ENCODE measurements at regions not wholly inside any gene's neighbourhood (a gene's known extent, or its start where the extent isn't known, plus 50 kb on each side); places are given as distances from the start of the nearest gene placed in this dataset.
"Not testable (repeated sequence)": the region's sequence is repeated elsewhere in the genome, so short reads cannot be mapped to it uniquely, and the experiment has no call there.

DNA sequence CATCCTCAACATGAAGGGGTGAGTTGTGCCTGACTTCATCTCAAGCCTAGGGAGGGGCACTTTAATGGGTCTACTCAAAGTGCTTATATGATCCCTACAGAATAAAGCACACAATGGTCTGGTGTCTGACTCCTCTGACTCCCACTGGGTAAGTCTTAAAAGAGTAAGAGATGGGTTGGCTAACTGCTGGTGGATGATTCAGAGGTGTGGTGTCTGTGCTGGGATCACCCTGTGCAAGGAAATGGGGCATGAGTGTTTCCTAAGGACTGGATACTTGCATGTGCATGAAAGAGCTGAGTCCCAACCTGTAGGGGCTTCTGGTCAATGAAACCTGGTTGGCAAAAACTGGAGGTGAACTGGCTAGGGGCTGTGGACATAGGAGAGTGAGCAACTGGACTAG, 158.8 kb downstream of the IL20RB start:
- H3K4me3 ChIP-seq (ENCODE audit: extremely low read depth, insufficient read depth, low read length, poor library complexity, severe bottlenecking), result no peak overlapping the region
- H3K27ac ChIP-seq (ENCODE audit: low read depth, low read length, severe bottlenecking), result no peak overlapping the region
- no peaks in the 10 kb centered on the region for H3K36me3 ChIP-seq (ENCODE audit: control insufficient read depth, insufficient read depth, low read length)
- no peaks in the 10 kb centered on the region for H3K9me3 ChIP-seq (ENCODE audit: control insufficient read depth, low read length)
- no peaks in the 10 kb centered on the region for H3K4me1 ChIP-seq (ENCODE audit: control insufficient read depth, insufficient read depth, low read length, poor library complexity, severe bottlenecking)

DNA sequence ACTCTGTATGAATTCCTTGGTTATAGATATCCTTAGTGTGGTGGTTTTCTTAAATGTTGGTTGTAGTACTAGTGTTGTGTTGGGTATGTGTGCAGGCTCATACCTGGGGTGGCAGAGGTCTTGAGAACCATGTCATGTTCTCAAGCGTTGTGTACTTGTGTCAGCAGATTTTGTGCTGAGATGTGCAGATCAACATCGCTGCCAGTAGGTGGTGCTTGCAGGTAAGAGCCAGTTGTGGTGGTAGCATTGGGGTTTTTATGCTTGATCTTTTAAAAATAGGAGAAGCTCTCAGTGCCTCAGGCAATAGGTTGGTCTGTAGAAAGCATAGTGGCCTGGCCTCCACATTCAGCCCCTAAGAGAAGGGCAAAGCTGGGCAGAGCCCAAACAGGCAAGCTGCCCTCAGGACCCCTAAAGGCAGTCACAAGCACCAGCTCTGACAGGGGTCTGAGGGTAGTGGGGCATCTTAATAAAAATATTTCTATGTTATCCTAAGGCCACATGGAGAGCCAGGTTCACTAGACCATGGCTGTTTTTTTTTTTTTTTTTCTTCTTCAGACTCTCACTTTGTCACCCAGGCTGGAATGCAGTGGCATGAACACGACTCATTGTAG, 164.0 kb downstream of the IL20RB start:
- H3K9me3 ChIP-seq (ENCODE audit: control insufficient read depth, low read length), result no peaks in the 10 kb centered on the region
- 14 to 80% methylated on average over 2 of the region's 3 CpGs for WGBS, 2 experiments (ENCODE audit: insufficient coverage in 2 of 2)
- no peaks in the 10 kb centered on the region for H3K4me1 ChIP-seq (ENCODE audit: control insufficient read depth, insufficient read depth, low read length, poor library complexity, severe bottlenecking)
- no peaks in the 10 kb centered on the region for H3K36me3 ChIP-seq (ENCODE audit: control insufficient read depth, insufficient read depth, low read length)
- H3K4me3 ChIP-seq (ENCODE audit: extremely low read depth, insufficient read depth, low read length, poor library complexity, severe bottlenecking), result no peak overlapping the region
- H3K27ac ChIP-seq (ENCODE audit: low read depth, low read length, severe bottlenecking), result no peak overlapping the region

DNA sequence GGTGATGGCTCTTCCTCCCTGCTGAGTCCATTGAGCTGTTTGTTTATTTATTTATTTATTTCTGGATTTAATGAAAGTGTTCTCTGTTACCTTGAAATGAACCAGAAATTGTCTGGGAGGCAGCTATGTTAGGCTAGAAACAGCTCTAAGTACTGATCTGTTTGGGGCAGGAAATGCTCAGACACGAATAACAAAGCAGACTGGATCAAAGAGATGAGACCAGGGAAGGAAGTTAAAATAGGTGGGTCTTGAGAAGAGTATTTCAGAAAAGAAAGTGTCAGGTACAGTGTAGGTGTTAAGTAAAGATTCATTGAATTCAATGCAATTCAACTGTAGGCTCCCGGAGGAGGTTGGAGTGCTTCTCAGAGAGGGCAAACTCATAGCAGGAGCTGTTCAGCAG, 173.3 kb downstream of the IL20RB start:
- Histone ChIP-seq H3K4me3 (ENCODE audit: extremely low read depth, insufficient read depth, low read length, poor library complexity, severe bottlenecking) (no peak overlapping the region), H3K4me1 (ENCODE audit: control insufficient read depth, insufficient read depth, low read length, poor library complexity, severe bottlenecking) (no peaks in the 10 kb centered on the region), H3K27ac (ENCODE audit: low read depth, low read length, severe bottlenecking) (no peak overlapping the region), H3K9me3 (ENCODE audit: control insufficient read depth, low read length) (no peaks in the 10 kb centered on the region), H3K36me3 (ENCODE audit: control insufficient read depth, insufficient read depth, low read length) (no peaks in the 10 kb centered on the region)
- 58 to 61% methylated on average over 2 of the region's 2 CpGs for WGBS, 2 experiments (ENCODE audit: insufficient coverage in 2 of 2)

DNA sequence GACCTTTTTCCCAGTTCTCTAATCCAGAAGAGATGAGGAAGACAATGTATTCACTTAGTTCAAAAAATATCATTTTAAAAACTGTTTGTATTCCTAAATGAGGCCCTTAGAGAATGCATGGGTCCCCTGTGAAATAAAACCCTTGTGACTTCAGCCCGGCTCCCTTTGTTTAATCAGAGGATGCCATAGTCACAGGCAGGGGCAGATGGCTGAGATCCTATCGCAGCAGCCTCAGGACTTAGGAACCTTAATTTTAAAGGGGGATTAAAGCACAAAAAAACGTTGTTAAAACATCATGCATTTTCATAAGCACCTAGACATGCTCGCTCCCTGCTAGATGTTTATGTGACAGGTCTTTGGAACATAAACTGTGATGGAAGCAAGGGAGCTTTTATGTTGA, 176.6 kb downstream of the IL20RB start:
- no peak overlapping the region for H3K4me3 ChIP-seq (ENCODE audit: extremely low read depth, insufficient read depth, low read length, poor library complexity, severe bottlenecking)
- WGBS, 2 experiments (ENCODE audit: insufficient coverage in 2 of 2), result 90 to 95% methylated on average over 2 to 3 of the region's 4 CpGs

GRCh38 chr3:137148406-137148805, 190.6 kb downstream of the IL20RB start:
- no peak overlapping the region for H3K27ac ChIP-seq (ENCODE audit: low read depth, low read length, severe bottlenecking)
- no peak overlapping the region for H3K4me3 ChIP-seq (ENCODE audit: extremely low read depth, insufficient read depth, low read length, poor library complexity, severe bottlenecking)
- H3K4me1 ChIP-seq (ENCODE audit: control insufficient read depth, insufficient read depth, low read length, poor library complexity, severe bottlenecking), result no peaks in the 10 kb centered on the region
- WGBS, 2 experiments (ENCODE audit: insufficient coverage in 2 of 2), result 80 to 87% methylated on average over 1 of the region's 3 CpGs
- no peaks in the 10 kb centered on the region for H3K9me3 ChIP-seq (ENCODE audit: control insufficient read depth, low read length)
- no peaks in the 10 kb centered on the region for H3K36me3 ChIP-seq (ENCODE audit: control insufficient read depth, insufficient read depth, low read length)

More for the DNA sequence above, 176.6 kb downstream of the IL20RB start:
- Histone ChIP-seq H3K27ac (ENCODE audit: low read depth, low read length, severe bottlenecking) (no peak overlapping the region), H3K36me3 (ENCODE audit: control insufficient read depth, insufficient read depth, low read length) (no peaks in the 10 kb centered on the region), H3K9me3 (ENCODE audit: control insufficient read depth, low read length) (no peaks in the 10 kb centered on the region), H3K4me1 (ENCODE audit: control insufficient read depth, insufficient read depth, low read length, poor library complexity, severe bottlenecking) (no peaks in the 10 kb centered on the region)

DNA sequence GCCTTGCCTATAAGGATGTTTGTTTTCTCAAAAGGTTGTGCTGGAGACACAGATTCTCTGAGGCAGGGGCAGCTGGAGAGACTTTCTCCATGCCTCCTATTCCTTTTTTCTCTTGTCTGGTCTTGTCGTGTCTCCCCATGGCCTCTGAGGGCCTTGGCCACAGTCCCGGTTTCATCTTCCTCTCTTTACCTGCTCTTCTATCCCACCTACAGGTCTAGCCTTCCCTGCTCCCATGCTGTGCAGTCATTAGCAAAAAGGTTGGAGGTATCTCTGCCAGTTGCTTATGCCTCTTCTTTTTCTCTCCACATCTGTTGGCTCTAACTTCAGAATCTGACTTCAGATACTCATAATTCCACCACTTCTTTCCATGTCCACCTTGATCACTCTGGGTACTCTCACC, 191.1 kb downstream of the IL20RB start:
- Histone ChIP-seq H3K27ac (ENCODE audit: low read depth, low read length, severe bottlenecking) (no peak overlapping the region), H3K4me3 (ENCODE audit: extremely low read depth, insufficient read depth, low read length, poor library complexity, severe bottlenecking) (no peak overlapping the region), H3K36me3 (ENCODE audit: control insufficient read depth, insufficient read depth, low read length) (no peaks in the 10 kb centered on the region), H3K9me3 (ENCODE audit: control insufficient read depth, low read length) (no peaks in the 10 kb centered on the region), H3K4me1 (ENCODE audit: control insufficient read depth, insufficient read depth, low read length, poor library complexity, severe bottlenecking) (no peaks in the 10 kb centered on the region)
- WGBS, 2 experiments (ENCODE audit: insufficient coverage in 2 of 2), result 36 to 44% methylated on average over 2 of the region's 2 CpGs

GRCh38 chr3:137150825-137151224, 193.0 kb downstream of the IL20RB start:
- H3K9me3 ChIP-seq (ENCODE audit: control insufficient read depth, low read length), result no peaks in the 10 kb centered on the region
- no peak overlapping the region for H3K4me3 ChIP-seq (ENCODE audit: extremely low read depth, insufficient read depth, low read length, poor library complexity, severe bottlenecking)

DNA sequence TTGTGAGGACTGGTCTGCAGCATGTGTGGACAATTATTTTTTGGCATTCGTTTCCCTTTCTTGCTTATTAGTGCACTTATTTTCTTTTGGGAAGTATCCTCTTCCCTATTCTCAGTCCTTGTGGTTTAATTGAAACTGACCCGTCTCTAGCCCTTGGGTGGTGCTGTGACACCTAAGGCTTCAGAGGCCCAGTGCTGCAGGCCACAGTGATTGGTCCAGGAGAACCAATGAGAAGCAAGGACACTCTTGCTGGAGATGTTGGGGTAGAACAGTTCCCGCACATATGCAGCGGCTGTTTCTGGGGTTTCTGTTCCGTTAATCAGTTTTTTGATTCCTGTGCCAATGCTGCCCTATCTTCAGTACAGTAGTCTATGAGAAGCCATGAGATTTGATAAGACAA, 195.3 kb downstream of the IL20RB start:
- not testable (repeated sequence) for H3K4me3 ChIP-seq (ENCODE audit: extremely low read depth, insufficient read depth, low read length, poor library complexity, severe bottlenecking); H3K27ac ChIP-seq (ENCODE audit: low read depth, low read length, severe bottlenecking); H3K36me3 ChIP-seq (ENCODE audit: control insufficient read depth, insufficient read depth, low read length); H3K9me3 ChIP-seq (ENCODE audit: control insufficient read depth, low read length); H3K4me1 ChIP-seq (ENCODE audit: control insufficient read depth, insufficient read depth, low read length, poor library complexity, severe bottlenecking)
- 90 to 100% methylated on average over 1 to 2 of the region's 5 CpGs for WGBS, 2 experiments (ENCODE audit: insufficient coverage in 2 of 2)

More at GRCh38 chr3:137150825-137151224, 193.0 kb downstream of the IL20RB start:
- H3K27ac ChIP-seq (ENCODE audit: low read depth, low read length, severe bottlenecking), result no peak overlapping the region
- no peaks in the 10 kb centered on the region for H3K36me3 ChIP-seq (ENCODE audit: control insufficient read depth, insufficient read depth, low read length)
- no peaks in the 10 kb centered on the region for H3K4me1 ChIP-seq (ENCODE audit: control insufficient read depth, insufficient read depth, low read length, poor library complexity, severe bottlenecking)
- 82 to 93% methylated on average over 4 to 5 of the region's 5 CpGs for WGBS, 2 experiments (ENCODE audit: insufficient coverage in 2 of 2)

GRCh38 chr3:137163241-137163871, 205.6 kb downstream of the IL20RB start:
- H3K27ac ChIP-seq (ENCODE audit: low read depth, low read length, severe bottlenecking), result peak overlapping the region; percentile 84

DNA sequence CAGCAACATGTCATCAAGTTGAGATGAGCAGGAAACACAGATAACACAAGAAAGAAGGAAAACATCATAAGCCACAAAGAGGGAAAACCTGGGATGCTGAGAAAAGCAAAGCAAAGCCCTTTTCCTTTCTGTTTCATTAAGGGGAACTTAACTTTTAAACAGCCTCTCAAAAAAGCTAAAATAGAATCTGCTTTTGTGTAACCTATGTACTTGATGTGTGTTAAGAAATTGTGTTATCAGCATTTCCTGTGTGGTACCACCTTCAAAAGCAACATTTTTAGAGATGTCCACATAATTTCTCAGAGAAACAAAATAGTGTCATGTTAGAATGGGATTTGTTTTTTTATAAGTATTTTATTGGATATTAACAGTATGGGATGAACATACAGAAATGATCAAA, 206.2 kb downstream of the IL20RB start:
- peak overlapping the region; percentile 84 for H3K27ac ChIP-seq (ENCODE audit: low read depth, low read length, severe bottlenecking)
- H3K36me3 ChIP-seq (ENCODE audit: control insufficient read depth, insufficient read depth, low read length), result no peaks in the 10 kb centered on the region
- no peak overlapping the region for H3K4me3 ChIP-seq (ENCODE audit: extremely low read depth, insufficient read depth, low read length, poor library complexity, severe bottlenecking)
- H3K4me1 ChIP-seq (ENCODE audit: control insufficient read depth, insufficient read depth, low read length, poor library complexity, severe bottlenecking), result peaks cover 13% of the 10 kb centered on the region
- H3K9me3 ChIP-seq (ENCODE audit: control insufficient read depth, low read length), result no peaks in the 10 kb centered on the region

More at GRCh38 chr3:137163241-137163871, 205.6 kb downstream of the IL20RB start:
- Histone ChIP-seq H3K36me3 (ENCODE audit: control insufficient read depth, insufficient read depth, low read length) (no peaks in the 10 kb centered on the region), H3K4me3 (ENCODE audit: extremely low read depth, insufficient read depth, low read length, poor library complexity, severe bottlenecking) (no peak overlapping the region), H3K4me1 (ENCODE audit: control insufficient read depth, insufficient read depth, low read length, poor library complexity, severe bottlenecking) (peaks cover 13% of the 10 kb centered on the region), H3K9me3 (ENCODE audit: control insufficient read depth, low read length) (no peaks in the 10 kb centered on the region)
- WGBS, 2 experiments (ENCODE audit: insufficient coverage in 2 of 2), result 81% methylated on average over 4 of the region's 6 CpGs; no CpG with 5 or more reads in 1 of the 2 experiments

- Histone ChIP-seq H3K4me3 (ENCODE audit: extremely low read depth, insufficient read depth, low read length, poor library complexity, severe bottlenecking) (no peak overlapping the region), H3K9me3 (ENCODE audit: control insufficient read depth, low read length) (no peaks in the 10 kb centered on the region), H3K4me1 (ENCODE audit: control insufficient read depth, insufficient read depth, low read length, poor library complexity, severe bottlenecking) (peaks cover 13% of the 10 kb centered on the region), H3K36me3 (ENCODE audit: control insufficient read depth, insufficient read depth, low read length) (no peaks in the 10 kb centered on the region), H3K27ac (ENCODE audit: low read depth, low read length, severe bottlenecking) (no peak overlapping the region)
- 82 to 84% methylated on average over 4 to 5 of the region's 7 CpGs for WGBS, 2 experiments (ENCODE audit: insufficient coverage in 2 of 2)
Measured at GRCh38 chr3:137165117-137165806, 207.5 kb downstream of the IL20RB start.
